NCI-H128 (cell line): ENCODE measurements at regions not wholly inside any gene's neighbourhood (a gene's known extent, or its start where the extent isn't known, plus 50 kb on each side); places are given as distances from the start of the nearest gene placed in this dataset.

Experiments used
- DNase-seq: peaks from one replicate; lab custom pipeline; 2025; ENCODE audit not compliant: unreplicated experiment; lab: John Stamatoyannopoulos, UW

DNA sequence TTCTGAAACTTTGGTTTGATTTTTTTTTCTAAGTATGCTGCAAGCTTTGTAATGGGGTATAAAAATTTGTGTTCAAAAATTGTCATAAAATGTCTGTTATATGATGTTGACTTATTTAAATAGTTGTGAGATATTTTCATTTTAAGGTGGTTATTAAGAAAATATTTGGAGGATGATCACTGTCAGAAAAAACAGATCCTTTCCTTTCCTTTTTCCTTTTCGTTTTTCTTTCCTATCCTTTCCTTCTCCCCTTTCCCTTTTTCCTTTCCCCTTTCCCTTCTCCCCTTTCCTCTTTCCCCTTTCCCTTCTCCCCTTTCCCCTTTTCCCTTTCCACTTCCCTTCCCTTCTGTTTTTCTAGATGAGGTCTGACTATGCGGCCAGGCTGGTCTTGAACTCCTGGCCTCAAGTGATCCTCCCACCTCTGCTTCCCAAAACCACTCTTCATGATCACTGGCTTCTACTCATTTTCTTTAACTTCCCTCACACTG, 640.5 kb downstream of the PLCL1 start:
- no peak for DNase-seq

DNA sequence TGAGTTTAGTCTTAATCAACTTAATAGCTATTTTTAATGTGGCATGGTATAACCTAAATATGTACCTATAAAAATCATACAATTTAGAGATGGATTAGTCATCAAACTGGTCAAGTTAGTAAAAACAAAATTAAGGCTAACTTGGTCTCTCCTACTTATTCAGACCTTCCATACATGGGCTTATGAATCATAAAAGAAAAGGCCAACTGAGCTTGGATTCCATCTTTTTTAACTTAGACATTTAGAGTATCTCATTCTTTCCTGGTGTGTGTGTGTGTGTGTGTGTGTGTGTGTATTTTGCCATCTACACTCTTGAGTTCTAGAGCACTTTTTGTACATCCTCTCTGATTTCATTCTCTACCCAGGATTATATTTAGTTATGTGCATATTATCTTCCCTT, 637.5 kb downstream of the PLCL1 start:
- no peak for DNase-seq

GRCh38 chr2:198441246-198441645, 636.9 kb downstream of the PLCL1 start:
- no peak for DNase-seq

DNA sequence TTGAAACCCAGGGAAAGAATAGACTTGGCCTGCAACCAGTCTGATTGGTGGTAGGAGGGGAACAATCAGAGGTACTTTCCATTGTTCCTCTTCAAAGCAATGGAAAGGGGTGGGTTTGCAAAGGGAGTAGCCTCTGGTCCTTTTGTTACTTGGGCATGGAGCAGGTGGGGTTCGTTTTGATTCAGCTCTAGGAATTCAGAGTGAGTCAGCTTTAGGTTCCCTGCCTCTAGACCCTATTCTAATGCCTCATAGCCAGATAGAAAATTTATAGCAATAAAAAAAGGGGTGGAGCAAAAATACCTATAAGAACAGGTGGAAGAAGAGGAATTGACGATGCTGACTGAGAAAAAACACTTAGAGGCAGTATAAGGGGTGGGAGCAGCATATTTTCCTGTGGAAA, 636.4 kb downstream of the PLCL1 start:
- DNase-seq = no peak

DNA sequence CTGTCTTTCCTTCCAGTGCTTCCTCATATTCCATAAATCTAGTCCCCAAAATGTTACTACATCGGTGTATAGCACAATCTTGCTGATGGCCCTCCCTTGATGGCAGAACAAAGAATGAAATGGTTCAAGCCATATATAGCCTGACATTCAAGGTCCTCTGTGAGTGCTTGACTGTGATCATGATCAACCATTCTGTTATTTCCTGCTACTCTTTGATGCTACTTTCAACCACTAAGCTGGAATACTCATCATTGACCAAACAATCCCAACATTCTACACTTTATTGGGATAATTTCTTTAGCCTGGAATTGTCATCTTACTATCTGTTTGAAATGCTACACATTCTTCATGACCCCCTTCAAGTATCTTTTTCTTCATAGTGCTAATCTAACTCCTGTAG, 633.9 kb downstream of the PLCL1 start:
- no peak for DNase-seq

GRCh38 chr2:198424112-198424511, 619.7 kb downstream of the PLCL1 start:
- no peak for DNase-seq

DNA sequence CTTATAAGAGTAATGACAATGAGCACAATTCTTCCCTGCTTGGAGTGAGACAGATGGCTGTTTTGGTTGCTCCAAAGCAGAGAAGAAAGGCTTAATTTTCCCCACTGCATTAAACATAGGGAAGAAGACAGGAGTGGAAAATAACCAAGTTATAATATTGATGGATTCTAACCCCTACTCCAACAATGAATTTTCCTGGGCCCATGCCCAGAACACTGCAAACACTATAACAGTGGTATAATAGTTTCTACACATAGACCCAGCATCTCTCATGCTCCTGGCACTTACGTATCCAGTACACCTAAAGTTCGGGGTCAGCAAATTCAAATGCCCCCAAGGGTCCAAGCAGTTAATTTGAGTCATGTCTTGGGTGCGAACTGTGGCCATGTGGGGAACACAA, 613.4 kb downstream of the PLCL1 start:
- DNase-seq = no peak

- no peak for DNase-seq
Measured at GRCh38 chr2:198414976-198415375, 610.6 kb downstream of the PLCL1 start.

GRCh38 chr2:198411936-198412335, 607.5 kb downstream of the PLCL1 start:
- no peak for DNase-seq

DNA sequence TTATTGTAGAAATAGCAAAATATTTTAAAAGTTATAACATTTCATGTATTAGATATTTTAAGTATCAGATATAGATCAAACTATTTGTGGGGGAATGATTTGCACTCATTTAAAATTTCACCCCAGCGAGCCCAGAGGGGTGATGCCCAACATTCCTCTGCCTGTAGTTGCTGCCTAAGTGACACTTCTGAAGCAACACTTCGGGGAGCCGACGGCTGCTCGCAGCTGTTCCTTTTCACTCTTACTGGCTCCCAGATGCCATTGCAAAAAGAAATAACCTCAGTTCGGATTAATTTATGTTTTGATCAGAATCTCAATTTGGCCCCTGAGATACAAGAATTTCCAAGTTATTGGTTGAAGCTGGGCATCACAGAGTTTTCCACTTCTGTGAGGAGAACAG, 603.8 kb downstream of the PLCL1 start:
- no peak for DNase-seq

- no peak for DNase-seq
Measured at GRCh38 chr2:198405311-198405710, 600.9 kb downstream of the PLCL1 start.

DNA sequence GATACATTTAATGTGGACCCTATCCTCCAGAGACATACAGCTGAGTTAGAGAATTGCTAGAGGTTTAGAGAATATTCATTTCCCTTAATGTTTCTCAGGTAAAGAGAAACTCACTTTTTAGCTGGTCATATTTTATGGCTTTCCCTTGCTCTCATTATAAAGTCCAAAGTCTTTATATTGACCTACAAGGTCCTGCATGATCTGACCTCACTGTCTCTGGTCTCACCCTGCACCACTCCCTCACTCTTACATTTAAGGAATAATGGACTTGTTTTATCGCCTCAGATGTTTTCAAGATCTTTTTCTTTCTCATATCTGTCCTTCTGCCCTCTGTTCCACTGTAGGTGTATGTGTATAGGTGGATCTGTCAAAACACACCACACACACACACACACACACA, 597.3 kb downstream of the PLCL1 start:
- no peak for DNase-seq

GRCh38 chr2:198400999-198401398, 596.6 kb downstream of the PLCL1 start:
- no peak for DNase-seq

- DNase-seq = no peak
Measured at GRCh38 chr2:198394208-198394607, 589.8 kb downstream of the PLCL1 start.

DNA sequence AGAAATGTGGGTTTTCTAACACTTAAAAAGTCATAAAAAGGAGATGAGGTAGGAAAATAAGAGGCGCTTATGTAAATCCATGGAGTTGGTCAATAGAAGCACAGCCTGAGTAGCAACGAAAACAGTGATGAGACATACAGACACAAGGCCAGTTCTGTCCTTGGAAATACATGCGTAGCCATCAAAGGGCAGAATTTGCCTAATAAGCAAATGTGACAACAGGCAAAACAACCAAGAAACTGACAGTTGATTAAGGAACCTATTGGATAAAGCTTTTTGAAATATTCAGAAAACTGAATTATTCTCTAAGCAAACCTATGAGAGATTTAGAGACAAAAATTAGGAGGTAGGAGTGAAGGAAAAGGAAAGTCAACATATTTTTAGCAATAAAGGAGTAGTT, 586.3 kb downstream of the PLCL1 start:
- no peak for DNase-seq

GRCh38 chr2:198387677-198388076, 583.3 kb downstream of the PLCL1 start:
- DNase-seq = no peak

GRCh38 chr2:198385856-198386255, 581.5 kb downstream of the PLCL1 start:
- DNase-seq = no peak

GRCh38 chr2:198385326-198385725, 580.9 kb downstream of the PLCL1 start:
- DNase-seq = no peak

DNA sequence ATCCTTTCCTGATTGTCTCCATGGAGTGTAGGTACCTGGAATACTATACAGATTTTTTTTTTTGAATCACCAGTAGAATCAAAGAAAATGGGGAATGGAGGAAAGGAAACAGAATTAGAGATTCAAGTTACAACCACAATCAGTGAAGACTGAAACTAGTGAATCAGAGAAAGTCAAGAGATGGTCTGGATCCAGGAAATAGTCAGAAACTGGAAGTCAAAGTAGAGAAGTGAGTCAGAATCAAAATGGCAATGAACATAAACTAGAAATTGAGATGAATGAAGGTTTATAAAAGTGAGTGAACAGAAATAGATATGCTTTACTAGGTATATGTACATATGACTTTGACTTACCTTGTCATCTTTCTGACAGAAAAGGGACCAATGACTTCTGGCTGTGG, 579.0 kb downstream of the PLCL1 start:
- DNase-seq = no peak

DNA sequence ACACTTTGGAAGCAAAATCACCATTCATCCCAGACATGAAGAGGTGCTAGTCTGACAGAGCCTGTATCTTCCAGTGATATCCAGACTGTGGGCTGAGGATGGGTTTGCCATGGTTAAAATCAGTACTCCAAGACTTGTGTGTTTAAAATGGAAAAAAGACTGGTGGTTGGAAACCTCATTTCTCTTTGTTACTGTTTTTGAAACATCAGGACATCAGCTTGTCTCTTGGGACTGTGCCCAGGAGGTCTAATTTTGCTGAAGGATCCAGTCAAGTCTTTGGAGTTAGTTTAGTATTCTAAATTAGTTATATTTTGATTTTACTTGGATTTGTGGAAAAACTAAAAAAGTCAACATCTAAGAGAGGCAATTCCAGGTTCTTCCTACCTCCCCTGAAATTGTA, 578.4 kb downstream of the PLCL1 start:
- no peak for DNase-seq

- DNase-seq = no peak
Measured at GRCh38 chr2:198376677-198377076, 572.3 kb downstream of the PLCL1 start.

DNA sequence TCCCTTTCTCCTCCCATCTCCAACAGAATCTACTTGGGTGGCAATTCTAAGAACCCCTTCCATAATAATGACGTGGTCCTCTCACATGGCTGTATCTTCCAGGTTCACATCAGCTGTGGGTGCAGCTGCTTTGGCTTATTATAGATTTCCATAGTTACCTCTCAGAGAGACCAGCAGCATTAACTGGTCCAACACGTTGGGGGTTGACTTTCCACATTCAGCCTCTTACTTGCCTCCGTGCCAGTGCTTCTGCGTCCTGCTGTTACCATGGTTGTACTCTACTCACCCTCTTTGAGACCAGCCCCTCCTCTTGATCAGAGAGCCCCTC, 570.7 kb downstream of the PLCL1 start:
- no peak for DNase-seq

- DNase-seq = peak; percentile 19
Measured at GRCh38 chr2:198374375-198375082, 570.1 kb downstream of the PLCL1 start.
